K562 (cell line): ENCODE measurements at regions not wholly inside any gene's neighbourhood (a gene's known extent, or its start where the extent isn't known, plus 50 kb on each side); places are given as distances from the start of the nearest gene placed in this dataset.

ENCODE experiments used
- ATAC-seq: fragments of 200-7000 bp; cut with Tn5 transposase; 3 replicates; pipeline ENCODE4 v1.9.1; 2020; ENCODE audit warnings: moderate library complexity
- BruUV-seq: library from RNA; stranded (reverse); fragments of 400-500 nt; replicated peaks from 2 replicates; lab custom pipeline; 2021; lab: Mats Ljungman, UMichigan
- CTCF ChIA-PET: fragments of 300-600 bp; formaldehyde crosslinking; extraction: SDS; loops from one replicate; lab custom pipeline; 2021; ENCODE audit warnings: low intra/inter-chr PET ratio; lab: Yijun Ruan, JAX
- POLR2A ChIA-PET: fragments of 300-600, 350-650 bp; sonication (Branson Sonifier 250); formaldehyde crosslinking; extraction: SDS; loops from one replicate; lab custom pipeline; 2021; ENCODE audit warnings: antibody characterized with exemption, inconsistent platforms; lab: Yijun Ruan, JAX
- DNase-seq, 4 experiments: peaks; one replicate each; pipeline versions ENCODE4 v3.0.0 to v3.0.0-alpha.2; 2011 to 2018; ENCODE audit warnings: low spot score in 3 of 4, mixed read lengths in 3 of 4; ENCODE audit errors: extremely low read depth in 1 of 4
- FAIRE-seq: peaks from 2 replicates; lab custom pipeline; 2011; peaks lifted over from hg19 to GRCh38; lab: Jason Lieb, UNC
- H2AFZ ChIP-seq: 2 replicates; pipeline ENCODE4 v1.6.0; 2011; ENCODE audit warnings: low read depth, low read length, control low read depth, inconsistent platforms
- H3K27ac ChIP-seq: fragments of 200-600 bp; 3 replicates; pipeline ENCODE4 v1.8.0; 2011; ENCODE audit warnings: low read depth, mild to moderate bottlenecking, control low read depth, inconsistent platforms, low read length, moderate library complexity, mixed read lengths; ENCODE audit errors: extremely low read depth
- H3K27me3 ChIP-seq, 2 experiments: fragments of 300-600 bp in 1 of 2; 2 replicates in 1 of 2; 3 replicates in 1 of 2; pipeline versions ENCODE4 v1.6.0 to v1.8.0; 2011; ENCODE audit warnings: inconsistent platforms in 2 of 2, low read length in 2 of 2, mild to moderate bottlenecking in 1 of 2, mixed read lengths in 1 of 2, moderate library complexity in 1 of 2; ENCODE audit not compliant: control insufficient read depth in 2 of 2, insufficient read depth in 2 of 2
- H3K36me3 ChIP-seq: fragments of 300-600 bp; 3 replicates; pipeline ENCODE4 v1.8.0; 2011; ENCODE audit warnings: mild to moderate bottlenecking, low read length, inconsistent platforms; ENCODE audit not compliant: control insufficient read depth, insufficient read depth
- H3K4me1 ChIP-seq, 2 experiments: fragments of 200-600 bp in 1 of 2; replicated peaks in 1 of 2; 2 replicates in 1 of 2; 3 replicates in 1 of 2; pipeline versions ENCODE4 v1.5.1 to v1.8.0; 2011; ENCODE audit warnings: inconsistent platforms in 2 of 2, low read length in 2 of 2, mild to moderate bottlenecking in 1 of 2, mixed read lengths in 1 of 2, moderate library complexity in 1 of 2; ENCODE audit not compliant: control insufficient read depth in 2 of 2, insufficient read depth in 2 of 2
- H3K4me2 ChIP-seq: 2 replicates; pipeline ENCODE4 v1.6.1; 2011; ENCODE audit warnings: low read length, control low read depth, inconsistent platforms, mixed read lengths; ENCODE audit not compliant: insufficient read depth
- H3K4me3 ChIP-seq: fragments of 200-600 bp; sonication (generic), shearing (Covaris generic); 2 replicates; pipeline ENCODE4 v1.5.1; 2016; ENCODE audit warnings: control low read depth, inconsistent platforms
- H3K79me2 ChIP-seq: fragments of 200-600 bp; 3 replicates; pipeline ENCODE4 v1.8.0; 2011; ENCODE audit warnings: low read length, inconsistent platforms; ENCODE audit not compliant: control insufficient read depth, insufficient read depth
- H3K9ac ChIP-seq, 2 experiments: 2 replicates each; pipeline versions ENCODE4 v1.6.0 to v1.6.1; 2011; ENCODE audit warnings: low read depth in 2 of 2, low read length in 2 of 2, control low read depth in 1 of 2, inconsistent platforms in 1 of 2, mild to moderate bottlenecking in 1 of 2, mixed read lengths in 1 of 2; ENCODE audit not compliant: insufficient read depth in 1 of 2
- H3K9me1 ChIP-seq: one replicate; pipeline ENCODE4 v1.6.0; 2011; ENCODE audit warnings: inconsistent platforms, mild to moderate bottlenecking, low read length, moderate library complexity; ENCODE audit not compliant: control insufficient read depth, insufficient read depth
- H3K9me3 ChIP-seq: replicated peaks from 2 replicates; pipeline ENCODE4 v1.5.1; 2011; ENCODE audit warnings: low read depth, low read length, inconsistent platforms; ENCODE audit not compliant: control insufficient read depth, insufficient read depth
- H4K20me1 ChIP-seq: replicated peaks from 2 replicates; pipeline ENCODE4 v1.6.1; 2011; ENCODE audit warnings: low read length, inconsistent platforms, mixed read lengths; ENCODE audit not compliant: control insufficient read depth, insufficient read depth
- CSDE1 ChIP-seq, 2 experiments: fragments of 450-650 bp; IDR thresholded peaks; 2 replicates each; pipeline ENCODE4 v1.6.1; 2016; ENCODE audit warnings: mild to moderate bottlenecking in 1 of 2
- FIP1L1 ChIP-seq: fragments of 200-400 bp; formaldehyde crosslinking; IDR thresholded peaks from 2 replicates; pipeline ENCODE4 v1.6.1; 2018; ENCODE audit warnings: mild to moderate bottlenecking, low read depth, low read length; ENCODE audit not compliant: poor library complexity, severe bottlenecking
- GABPB2 ChIP-seq: fragments of 250-450 bp; sonication (Bioruptor Pico); conservative IDR thresholded peaks from 2 replicates; pipeline ENCODE4 v1.5.1; 2021; ENCODE audit warnings: mild to moderate bottlenecking
- HMGXB4 ChIP-seq: sonication (generic); formaldehyde crosslinking; IDR thresholded peaks from 2 replicates; pipeline ENCODE4 v1.8.1; 2023; ENCODE audit warnings: mild to moderate bottlenecking, missing genetic modification reagents
- HNRNPH1 ChIP-seq: fragments of 200-400 bp; formaldehyde crosslinking; optimal IDR thresholded peaks from 2 replicates; pipeline ENCODE3; 2017; ENCODE audit warnings: low read depth, mild to moderate bottlenecking, low read length, moderate library complexity
- LARP7 ChIP-seq: fragments of 450-650 bp; IDR thresholded peaks from 2 replicates; pipeline ENCODE4 v1.6.1; 2016
- POLR2AphosphoS2 ChIP-seq: IDR thresholded peaks from 2 replicates; pipeline ENCODE4 v1.6.1; 2012; ENCODE audit warnings: low read length, improper control_type of control experiment
- RERE ChIP-seq: sonication (generic); formaldehyde crosslinking; IDR thresholded peaks from 2 replicates; pipeline ENCODE4 v1.8.0; 2023; ENCODE audit warnings: missing genetic modification reagents, mild to moderate bottlenecking, borderline replicate concordance
- TOE1 ChIP-seq, 2 experiments: fragments of 450-650 bp in 1 of 2; sonication (generic) in 1 of 2; formaldehyde crosslinking in 1 of 2; IDR thresholded peaks; 2 replicates each; pipeline versions ENCODE4 v1.7.1 to v1.8.0; 2016 to 2022; ENCODE audit warnings: borderline replicate concordance in 2 of 2, mild to moderate bottlenecking in 2 of 2, antibody characterized with exemption in 1 of 2, inconsistent platforms in 1 of 2, low read depth in 1 of 2, missing genetic modification reagents in 1 of 2, moderate library complexity in 1 of 2
- XRCC3 ChIP-seq: fragments of 450-650 bp; IDR thresholded peaks from 2 replicates; pipeline ENCODE4 v1.6.1; 2017; ENCODE audit warnings: mild to moderate bottlenecking, moderate library complexity
- ZBTB9 ChIP-seq: fragments of 450-650 bp; formaldehyde crosslinking; IDR thresholded peaks from 2 replicates; pipeline ENCODE4 v1.4.0; 2020; ENCODE audit warnings: mild to moderate bottlenecking, moderate library complexity
- ZNF263 ChIP-seq: sonication (generic); formaldehyde crosslinking; IDR thresholded peaks from 2 replicates; pipeline ENCODE4 v1.8.0; 2022; ENCODE audit warnings: mild to moderate bottlenecking, missing genetic modification reagents, borderline replicate concordance
- ZNF41 ChIP-seq: fragments of 250-450 bp; sonication (Bioruptor Pico); conservative IDR thresholded peaks from 2 replicates; pipeline ENCODE4 v1.4.0; 2020; ENCODE audit warnings: mild to moderate bottlenecking
- ZNF511 ChIP-seq: sonication (generic); formaldehyde crosslinking; IDR thresholded peaks from 2 replicates; pipeline ENCODE4 v1.8.0; 2022; ENCODE audit warnings: mild to moderate bottlenecking, missing genetic modification reagents
- ZNF696 ChIP-seq: fragments of 250-450 bp; sonication (Bioruptor Pico); conservative IDR thresholded peaks from 2 replicates; pipeline ENCODE4 v1.4.0; 2020; ENCODE audit warnings: mild to moderate bottlenecking, moderate library complexity
- WGBS: fragments of 100-300 bp; shearing (Covaris generic); methylation state at CpG from one replicate; pipeline ENCODE4 v1.1.6; 2016; ENCODE audit warnings: low coverage, mixed read lengths; ENCODE audit not compliant: insufficient coverage; ENCODE audit errors: missing lambda C conversion rate; 5-methylcytosine and 5-hydroxymethylcytosine counted together
- in situ Hi-C: fragments of 300-500 bp; cut with MboI; formaldehyde crosslinking; loops from 4 replicates; pipeline ENCODE4 v1.15.0; 2018; ENCODE audit warnings: inconsistent platforms, mixed read lengths
- intact Hi-C: fragments of 100-400 bp; cut with micrococcal nuclease; formaldehyde crosslinking; loops from 2 replicates; pipeline ENCODE4 v1.14.2; 2022

- no peaks in the 10 kb centered on the region for H3K27me3 ChIP-seq
- DNase-seq (no peak), ATAC-seq (no peak), FAIRE-seq (no peak)
- H3K9me3 ChIP-seq, result no peaks in the 10 kb centered on the region
- no peaks in the 10 kb centered on the region for H3K79me2 ChIP-seq
- H4K20me1 ChIP-seq, result no peaks in the 10 kb centered on the region
- BruUV-seq, result no TSS peak
- H3K9ac ChIP-seq, result no peak overlapping the region
- no peaks in the 10 kb centered on the region for H3K9me1 ChIP-seq
- no peak overlapping the region for H3K4me2 ChIP-seq
- WGBS, result 0% methylated on average over 2 of the region's 2 CpGs
- H2AFZ ChIP-seq, result no peak overlapping the region
- H3K36me3 ChIP-seq, result no peaks in the 10 kb centered on the region
- in situ Hi-C loops, result no loop called here
- no peaks in the 10 kb centered on the region for H3K4me1 ChIP-seq
- no peak overlapping the region for H3K27ac ChIP-seq
- intact Hi-C loops, result no loop called here
- POLR2A ChIA-PET, result no interaction called here
- no peak overlapping the region for H3K4me3 ChIP-seq
- CTCF ChIA-PET, result no interaction called here
- no peak for TF ChIP-seq CSDE1 (IDR thresholded peaks at IDR 0.05)
- TF ChIP-seq RERE (CRISPR knock-in tag), result no peak
- TF ChIP-seq ZNF41 (CRISPR knock-in tag), result no peak
- TF ChIP-seq ZNF263 (CRISPR knock-in tag), result no peak
- no peak for TF ChIP-seq ZBTB9 (CRISPR knock-in tag)
- no peak for TF ChIP-seq ZNF511 (CRISPR knock-in tag)
- TF ChIP-seq HMGXB4 (CRISPR knock-in tag), result no peak
- no peak for TF ChIP-seq FIP1L1
- TF ChIP-seq GABPB2 (CRISPR knock-in tag), result no peak
- TF ChIP-seq HNRNPH1, result no peak
- TF ChIP-seq TOE1 (IDR thresholded peaks at IDR 0.05; ENCODE audit: borderline replicate concordance), result no peak
- TF ChIP-seq TOE1 (CRISPR knock-in tag; IDR thresholded peaks at IDR 0.05; ENCODE audit: borderline replicate concordance, low read depth), result no peak
- TF ChIP-seq POLR2AphosphoS2, result no peak
- no peak for TF ChIP-seq ZNF696 (CRISPR knock-in tag)
- TF ChIP-seq XRCC3, result no peak
- no peak for TF ChIP-seq LARP7
Observed at GRCh38 chr4:149140841-149141240, 674.8 kb downstream of the IQCM start.
